Epithelial cell of proximal tubule (primary cell): ENCODE measurements at regions not wholly inside any gene's neighbourhood (a gene's known extent, or its start where the extent isn't known, plus 50 kb on each side); places are given as distances from the start of the nearest gene placed in this dataset.

ENCODE experiments used
- DNase-seq: peaks from one replicate; pipeline ENCODE4 v3.0.0-alpha.2; 2011; ENCODE audit warnings: low read depth
- H3K4me3 ChIP-seq: 2 replicates; pipeline ENCODE4 v1.5.1; 2011; ENCODE audit warnings: low read depth, mild to moderate bottlenecking, low read length
- TF ChIP-seq, protein P1 (sequence below): conservative IDR thresholded peaks from 2 replicates; pipeline ENCODE4 v1.5.1; 2012; ENCODE audit warnings: low read depth, mild to moderate bottlenecking, low read length

DNA sequence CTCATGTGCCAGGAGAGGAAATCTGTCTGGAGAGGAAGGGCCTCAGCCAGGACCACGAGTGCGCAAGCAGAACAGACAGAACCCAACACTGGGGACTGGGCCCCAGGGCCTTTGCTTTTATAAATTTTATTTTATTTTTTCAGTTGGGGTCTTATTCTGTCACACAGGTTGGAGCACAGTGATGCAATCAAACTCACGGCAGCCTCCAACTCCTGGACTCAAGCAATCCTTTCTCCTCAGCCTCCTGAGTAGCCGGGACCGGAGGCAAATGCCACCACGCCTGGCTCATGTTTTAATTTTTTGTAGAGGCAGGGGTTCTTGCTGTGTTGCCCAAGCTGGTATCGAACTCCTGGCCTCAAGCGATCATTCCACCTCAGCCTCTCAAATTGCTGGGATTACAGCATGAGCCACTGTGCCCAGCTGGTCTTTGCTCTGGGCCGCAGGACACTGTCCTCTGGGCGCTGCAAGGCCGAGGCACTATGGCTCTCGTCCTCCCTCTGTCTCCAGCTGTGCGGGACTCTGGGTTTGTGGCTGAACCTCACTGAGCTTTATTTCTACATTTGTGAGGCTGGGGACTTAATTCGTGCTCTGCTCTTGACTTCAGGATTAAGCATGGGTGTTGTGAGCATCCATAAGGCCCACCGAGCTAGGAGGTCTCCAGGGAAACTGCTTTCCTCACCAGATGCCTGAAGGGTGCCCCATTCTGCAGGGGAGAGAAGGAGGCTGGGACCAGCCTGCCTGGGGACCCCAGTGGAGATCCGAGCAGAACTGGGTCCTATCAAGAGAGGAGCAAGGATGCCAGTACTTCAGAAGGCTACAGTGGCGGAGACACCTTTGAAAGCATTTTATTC is 144.2 kb upstream of the VSTM2B start:
- no peak overlapping the region for H3K4me3 ChIP-seq
- no peak for DNase-seq
- TF ChIP-seq, protein P1, sequence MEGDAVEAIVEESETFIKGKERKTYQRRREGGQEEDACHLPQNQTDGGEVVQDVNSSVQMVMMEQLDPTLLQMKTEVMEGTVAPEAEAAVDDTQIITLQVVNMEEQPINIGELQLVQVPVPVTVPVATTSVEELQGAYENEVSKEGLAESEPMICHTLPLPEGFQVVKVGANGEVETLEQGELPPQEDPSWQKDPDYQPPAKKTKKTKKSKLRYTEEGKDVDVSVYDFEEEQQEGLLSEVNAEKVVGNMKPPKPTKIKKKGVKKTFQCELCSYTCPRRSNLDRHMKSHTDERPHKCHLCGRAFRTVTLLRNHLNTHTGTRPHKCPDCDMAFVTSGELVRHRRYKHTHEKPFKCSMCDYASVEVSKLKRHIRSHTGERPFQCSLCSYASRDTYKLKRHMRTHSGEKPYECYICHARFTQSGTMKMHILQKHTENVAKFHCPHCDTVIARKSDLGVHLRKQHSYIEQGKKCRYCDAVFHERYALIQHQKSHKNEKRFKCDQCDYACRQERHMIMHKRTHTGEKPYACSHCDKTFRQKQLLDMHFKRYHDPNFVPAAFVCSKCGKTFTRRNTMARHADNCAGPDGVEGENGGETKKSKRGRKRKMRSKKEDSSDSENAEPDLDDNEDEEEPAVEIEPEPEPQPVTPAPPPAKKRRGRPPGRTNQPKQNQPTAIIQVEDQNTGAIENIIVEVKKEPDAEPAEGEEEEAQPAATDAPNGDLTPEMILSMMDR, result no peak

DNA sequence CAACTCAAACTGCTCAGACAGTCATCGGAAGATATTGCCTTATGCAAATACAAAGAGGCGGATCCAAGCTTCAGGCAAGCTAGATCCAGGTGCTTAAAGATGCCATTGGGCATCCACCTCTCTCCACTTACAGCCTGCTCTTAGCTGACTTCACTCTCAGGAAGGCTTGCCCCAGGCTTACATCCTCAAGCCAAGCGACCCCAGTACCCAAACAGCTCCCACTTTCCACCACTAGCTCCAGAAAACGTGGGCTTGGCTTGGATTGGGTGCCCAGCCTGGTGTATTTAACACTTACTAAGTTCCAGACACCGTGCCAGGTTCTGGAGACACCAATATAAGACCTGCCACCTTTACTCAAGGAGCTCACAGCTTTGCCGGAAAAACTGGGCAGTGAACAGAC is 142.1 kb upstream of the VSTM2B start:
- no peak overlapping the region for H3K4me3 ChIP-seq
- TF ChIP-seq, protein P1, result no peak
- DNase-seq, result no peak

DNA sequence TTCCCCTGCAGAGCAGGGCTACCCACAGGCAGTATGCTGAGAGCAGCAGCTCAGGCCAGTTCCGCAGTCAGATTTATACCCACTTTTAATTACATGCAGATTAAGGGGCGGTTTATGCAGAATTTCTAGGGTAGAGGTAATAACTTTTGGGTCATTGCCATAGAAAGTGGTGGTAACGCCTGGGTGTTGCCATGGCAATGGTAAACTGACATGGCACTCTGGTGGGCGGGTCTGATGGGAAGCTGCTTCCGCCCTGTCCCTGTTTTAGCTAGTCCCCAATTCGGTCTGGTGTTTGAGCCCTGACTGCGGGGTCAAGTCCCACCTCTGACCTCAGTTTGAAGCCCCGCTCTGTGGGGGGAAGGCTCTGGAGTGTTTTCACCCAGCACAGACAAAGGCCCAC is 141.1 kb upstream of the VSTM2B start:
- no peak for DNase-seq
- TF ChIP-seq, protein P1, result no peak
- H3K4me3 ChIP-seq, result no peak overlapping the region

DNA sequence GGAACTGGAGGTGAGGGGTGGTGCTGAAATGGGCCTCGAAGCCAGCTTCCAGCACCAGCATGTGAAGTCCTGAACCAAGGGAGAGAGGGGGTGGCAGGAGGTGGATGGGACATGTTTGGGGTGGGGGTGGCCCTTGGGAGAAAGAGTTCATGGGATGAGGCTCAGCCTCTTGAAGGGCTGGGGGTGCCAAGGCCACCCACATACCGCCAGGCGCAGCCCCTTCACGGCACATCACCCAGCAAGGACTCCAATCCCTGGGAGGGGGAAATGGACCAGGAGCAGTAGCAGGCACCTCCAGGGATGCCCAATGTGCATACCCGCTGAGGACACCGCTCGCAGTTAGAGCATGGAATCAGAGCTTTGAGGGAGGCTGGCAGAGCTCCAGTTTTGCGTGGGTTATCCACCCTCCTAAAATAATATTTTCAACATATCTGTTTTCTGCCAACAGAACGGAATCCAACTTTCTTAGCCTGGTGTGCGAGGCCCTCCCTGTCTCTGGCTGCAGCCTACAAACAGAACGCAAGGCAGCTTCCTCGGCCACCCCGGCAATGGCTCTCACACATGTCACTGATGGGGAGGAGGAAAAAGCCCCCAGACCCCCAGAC is 140.5 kb upstream of the VSTM2B start:
- no peak for DNase-seq
- no peak overlapping the region for H3K4me3 ChIP-seq
- TF ChIP-seq, protein P1, result no peak

DNA sequence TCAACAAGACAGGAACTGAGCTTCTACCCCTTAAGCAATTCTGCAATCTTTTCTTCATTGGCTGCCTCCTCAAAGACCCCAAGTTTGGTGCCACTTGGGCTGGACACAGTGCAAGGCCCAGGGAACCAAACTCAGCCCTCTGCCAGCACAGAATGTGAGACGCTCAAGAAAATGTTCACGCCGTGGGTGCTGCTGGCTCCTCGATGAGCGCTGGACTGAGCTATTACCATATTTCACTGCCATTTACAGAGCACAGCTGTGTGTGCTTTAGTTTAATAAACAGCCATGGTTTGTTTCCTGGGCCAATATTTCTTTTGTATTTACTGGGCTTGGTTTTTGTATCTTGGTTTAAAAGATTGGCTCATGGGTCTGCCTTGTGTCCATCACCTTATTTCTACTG is 138.8 kb upstream of the VSTM2B start:
- DNase-seq, result no peak
- no peak overlapping the region for H3K4me3 ChIP-seq
- TF ChIP-seq, protein P1, result no peak

DNA sequence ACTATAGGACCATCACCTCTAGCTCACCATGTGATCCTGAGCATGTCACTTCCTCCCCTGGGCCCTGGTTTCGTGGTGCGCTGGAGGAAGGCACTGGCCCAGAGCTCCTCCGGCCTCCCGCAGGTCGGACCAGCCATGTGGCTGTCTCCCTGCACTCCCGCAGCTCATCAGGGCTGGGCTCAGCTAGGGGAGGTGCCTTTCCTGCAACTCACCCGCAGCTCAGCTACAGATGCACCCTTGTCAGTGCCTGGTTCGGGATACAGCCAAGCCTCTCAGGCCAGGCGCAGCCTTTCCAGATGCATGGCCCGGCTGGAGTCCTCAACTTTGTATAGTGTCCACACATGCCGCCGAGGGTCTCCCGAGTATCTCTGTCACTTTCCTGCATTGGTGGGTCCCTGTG is 138.2 kb upstream of the VSTM2B start:
- DNase-seq, result no peak
- no peak overlapping the region for H3K4me3 ChIP-seq
- TF ChIP-seq, protein P1, result no peak

DNA sequence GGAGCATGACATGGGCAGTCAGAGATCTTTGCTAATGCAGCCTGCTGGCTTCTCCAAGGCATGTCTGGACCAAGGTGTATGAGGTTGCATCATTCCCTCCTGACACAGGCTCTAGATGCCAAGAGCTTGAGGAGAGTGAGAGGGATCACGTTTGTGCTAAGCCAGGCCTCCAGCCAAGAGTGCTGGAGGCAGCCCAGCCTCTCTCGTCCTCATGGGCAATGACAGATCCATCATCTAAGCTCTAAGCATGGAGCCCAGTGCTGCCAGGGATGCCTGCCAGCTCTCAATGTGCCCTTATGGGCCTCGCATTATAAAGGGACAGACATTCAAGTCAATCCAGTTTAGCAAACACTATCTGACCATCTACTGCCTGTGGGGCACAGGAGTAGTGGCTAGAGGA is 136.3 kb upstream of the VSTM2B start:
- H3K4me3 ChIP-seq, result no peak overlapping the region
- TF ChIP-seq, protein P1, result no peak
- no peak for DNase-seq
